ENCODE measurements at regions not wholly inside any gene's neighbourhood (a gene's known extent, or its start where the extent isn't known, plus 50 kb on each side); places are given as distances from the start of the nearest gene placed in this dataset.

- ATAC-seq: no peak
- Mint-ChIP-seq H3K9me3 (no peaks in the 10 kb centered on the region), H3K27ac (no peak overlapping the region), H3K27me3 (peaks cover 61% of the 10 kb centered on the region in 2 donors), H3K4me1 (ENCODE audit: low read depth in 2 of 2) (peaks cover 0 to 3% of the 10 kb centered on the region in 2 donors), H3K36me3 (no peaks in the 10 kb centered on the region), H3K4me3 (no peak overlapping the region)
- no peak for DNase-seq (ENCODE audit: low spot score)
These were observed 187.3 kb upstream of the LEF1 start for GRCh38 chr4:108355902-108356535.

GRCh38 chr4:108355186-108355901 is 186.6 kb upstream of the LEF1 start:
- H3K27ac Mint-ChIP-seq: no peak overlapping the region
- no peaks in the 10 kb centered on the region for H3K9me3 Mint-ChIP-seq
- H3K27me3 Mint-ChIP-seq: peaks cover 54 to 56% of the 10 kb centered on the region in 2 donors
- DNase-seq (ENCODE audit: low spot score): no peak
- peaks cover 0 to 3% of the 10 kb centered on the region in 2 donors for H3K4me1 Mint-ChIP-seq (ENCODE audit: low read depth in 2 of 2)
- ATAC-seq: no peak
- H3K36me3 Mint-ChIP-seq: no peaks in the 10 kb centered on the region
- H3K4me3 Mint-ChIP-seq: no peak overlapping the region

GRCh38 chr4:108352664-108353308 is 184.1 kb upstream of the LEF1 start:
- no peaks in the 10 kb centered on the region for H3K36me3 Mint-ChIP-seq
- no peak overlapping the region for H3K4me3 Mint-ChIP-seq
- ATAC-seq (no peak), DNase-seq (ENCODE audit: low spot score) (no peak)
- H3K4me1 Mint-ChIP-seq (ENCODE audit: low read depth in 2 of 2): no peaks in the 10 kb centered on the region
- H3K27me3 Mint-ChIP-seq: peaks cover 34 to 45% of the 10 kb centered on the region in 2 donors
- H3K9me3 Mint-ChIP-seq: no peaks in the 10 kb centered on the region
- no peak overlapping the region for H3K27ac Mint-ChIP-seq

- DNase-seq (ENCODE audit: low spot score): no peak
- no peaks in the 10 kb centered on the region for H3K4me1 Mint-ChIP-seq (ENCODE audit: low read depth in 2 of 2)
- no peak for ATAC-seq
- no peaks in the 10 kb centered on the region for H3K9me3 Mint-ChIP-seq
- peaks cover 24 to 37% of the 10 kb centered on the region in 2 donors for H3K27me3 Mint-ChIP-seq
- no peaks in the 10 kb centered on the region for H3K36me3 Mint-ChIP-seq
- H3K4me3 Mint-ChIP-seq: no peak overlapping the region
- H3K27ac Mint-ChIP-seq: no peak overlapping the region
These were observed 183.1 kb upstream of the LEF1 start for GRCh38 chr4:108351791-108352190.

GRCh38 chr4:108350332-108350731 is 181.6 kb upstream of the LEF1 start:
- H3K36me3 Mint-ChIP-seq: no peaks in the 10 kb centered on the region
- no peak overlapping the region for H3K27ac Mint-ChIP-seq
- H3K4me1 Mint-ChIP-seq (ENCODE audit: low read depth in 2 of 2): no peaks in the 10 kb centered on the region
- H3K9me3 Mint-ChIP-seq: no peaks in the 10 kb centered on the region
- H3K4me3 Mint-ChIP-seq: no peak overlapping the region
- H3K27me3 Mint-ChIP-seq: peaks cover 19 to 36% of the 10 kb centered on the region in 2 donors
- DNase-seq (ENCODE audit: low spot score): no peak
- no peak for ATAC-seq

GRCh38 chr4:108346818-108347210 is 178.1 kb upstream of the LEF1 start:
- Mint-ChIP-seq H3K9me3 (peaks cover 3% of the 10 kb centered on the region), H3K36me3 (no peaks in the 10 kb centered on the region), H3K27ac (no peak overlapping the region), H3K27me3 (peaks cover 7 to 16% of the 10 kb centered on the region in 2 donors), H3K4me3 (no peak overlapping the region), H3K4me1 (ENCODE audit: low read depth in 2 of 2) (peaks cover 12 to 14% of the 10 kb centered on the region in 2 donors)
- no peak for ATAC-seq
- no peak for DNase-seq (ENCODE audit: low spot score)

- Mint-ChIP-seq H3K4me1 (ENCODE audit: low read depth in 2 of 2) (peaks cover 12 to 14% of the 10 kb centered on the region in 2 donors), H3K9me3 (peaks cover 3% of the 10 kb centered on the region), H3K36me3 (no peaks in the 10 kb centered on the region), H3K27me3 (peaks cover 4 to 12% of the 10 kb centered on the region in 2 donors), H3K27ac (no peak overlapping the region), H3K4me3 (no peak overlapping the region)
- DNase-seq (ENCODE audit: low spot score) (no peak), ATAC-seq (no peak)
These were observed 177.4 kb upstream of the LEF1 start for GRCh38 chr4:108345862-108346817.

GRCh38 chr4:108342325-108342970 is 173.7 kb upstream of the LEF1 start:
- peaks cover 9 to 21% of the 10 kb centered on the region in 2 donors for H3K27me3 Mint-ChIP-seq
- peak overlapping the region; percentile 17 to 83 for H3K27ac Mint-ChIP-seq
- peaks cover 12 to 14% of the 10 kb centered on the region in 2 donors for H3K4me1 Mint-ChIP-seq (ENCODE audit: low read depth in 2 of 2)
- DNase-seq (ENCODE audit: low spot score) (peak; percentile 65), ATAC-seq (peak; percentile 68 to 83)
- peak overlapping the region; percentile 47 for H3K4me3 Mint-ChIP-seq
- peaks cover 3% of the 10 kb centered on the region for H3K9me3 Mint-ChIP-seq
- H3K36me3 Mint-ChIP-seq: no peaks in the 10 kb centered on the region

GRCh38 chr4:108337923-108338322 is 169.2 kb upstream of the LEF1 start:
- ATAC-seq: no peak
- Mint-ChIP-seq H3K9me3 (no peaks in the 10 kb centered on the region), H3K4me1 (ENCODE audit: low read depth in 2 of 2) (peaks cover 7 to 9% of the 10 kb centered on the region in 2 donors), H3K36me3 (no peaks in the 10 kb centered on the region), H3K27me3 (peaks cover 26 to 31% of the 10 kb centered on the region in 2 donors), H3K4me3 (no peak overlapping the region), H3K27ac (no peak overlapping the region)
- no peak for DNase-seq (ENCODE audit: low spot score)

- H3K27me3 Mint-ChIP-seq: peaks cover 33 to 49% of the 10 kb centered on the region in 2 donors
- H3K4me3 Mint-ChIP-seq: no peak overlapping the region
- H3K4me1 Mint-ChIP-seq (ENCODE audit: low read depth in 2 of 2): no peaks in the 10 kb centered on the region
- H3K9me3 Mint-ChIP-seq: no peaks in the 10 kb centered on the region
- ATAC-seq (no peak), DNase-seq (ENCODE audit: low spot score) (no peak)
- H3K36me3 Mint-ChIP-seq: no peaks in the 10 kb centered on the region
- H3K27ac Mint-ChIP-seq: no peak overlapping the region
These were observed 167.3 kb upstream of the LEF1 start for GRCh38 chr4:108336076-108336475.

- H3K4me1 Mint-ChIP-seq (ENCODE audit: low read depth in 2 of 2): no peaks in the 10 kb centered on the region
- DNase-seq (ENCODE audit: low spot score) (no peak), ATAC-seq (no peak)
- no peaks in the 10 kb centered on the region for H3K36me3 Mint-ChIP-seq
- no peak overlapping the region for H3K27ac Mint-ChIP-seq
- peaks cover 30 to 53% of the 10 kb centered on the region in 2 donors for H3K27me3 Mint-ChIP-seq
- no peak overlapping the region for H3K4me3 Mint-ChIP-seq
- H3K9me3 Mint-ChIP-seq: no peaks in the 10 kb centered on the region
These were observed 166.3 kb upstream of the LEF1 start for GRCh38 chr4:108335081-108335480.

GRCh38 chr4:108334031-108334430 is 165.3 kb upstream of the LEF1 start:
- DNase-seq (ENCODE audit: low spot score): no peak
- Mint-ChIP-seq H3K27me3 (peaks cover 24 to 57% of the 10 kb centered on the region in 2 donors), H3K9me3 (no peaks in the 10 kb centered on the region), H3K4me1 (ENCODE audit: low read depth in 2 of 2) (no peaks in the 10 kb centered on the region), H3K36me3 (no peaks in the 10 kb centered on the region), H3K27ac (no peak overlapping the region), H3K4me3 (no peak overlapping the region)
- ATAC-seq: no peak

GRCh38 chr4:108333353-108333942 is 164.7 kb upstream of the LEF1 start:
- Mint-ChIP-seq H3K27ac (no peak overlapping the region), H3K36me3 (no peaks in the 10 kb centered on the region), H3K9me3 (no peaks in the 10 kb centered on the region), H3K4me3 (no peak overlapping the region), H3K4me1 (ENCODE audit: low read depth in 2 of 2) (peaks cover 0 to 2% of the 10 kb centered on the region in 2 donors), H3K27me3 (peaks cover 26 to 63% of the 10 kb centered on the region in 2 donors)
- DNase-seq (ENCODE audit: low spot score): no peak
- no peak for ATAC-seq

All from natural killer cell treated with Interleukin-12 subunit alpha and Interleukin-12 subunit beta and Interleukin-15 and Interleukin-18, amount 100 ng/mL, for 72 hours (primary cell).